D721Med (cell line): ENCODE measurements at regions not wholly inside any gene's neighbourhood (a gene's known extent, or its start where the extent isn't known, plus 50 kb on each side); places are given as distances from the start of the nearest gene placed in this dataset.

Experiments
- DNase-seq: peaks from one replicate; pipeline ENCODE4 v3.0.0; 2011; ENCODE audit warnings: low spot score; ENCODE audit not compliant: insufficient read length
- FAIRE-seq: peaks from 2 replicates; lab custom pipeline; 2011; peaks lifted over from hg19 to GRCh38; lab: Jason Lieb, UNC
- CTCF ChIP-seq: IDR thresholded peaks from 2 replicates; pipeline ENCODE4 v1.5.1; 2012; ENCODE audit warnings: mild to moderate bottlenecking, control low read depth; ENCODE audit not compliant: insufficient read depth; ENCODE audit errors: missing control alignments

- FAIRE-seq (no peak), DNase-seq (no peak)
- no peak for TF ChIP-seq CTCF
Measured at GRCh38 chr10:33880291-33880690, 545.8 kb upstream of the NRP1 start.

GRCh38 chr10:33878238-33878786, 543.8 kb upstream of the NRP1 start:
- no peak for TF ChIP-seq CTCF
- no peak for DNase-seq
- no peak for FAIRE-seq

GRCh38 chr10:33876584-33877400, 542.3 kb upstream of the NRP1 start:
- DNase-seq (no peak), FAIRE-seq (no peak)
- no peak for TF ChIP-seq CTCF

- no peak for FAIRE-seq
- TF ChIP-seq CTCF: no peak
- DNase-seq: no peak
Measured at GRCh38 chr10:33875924-33876583, 541.6 kb upstream of the NRP1 start.

- TF ChIP-seq CTCF: no peak
- no peak for FAIRE-seq
- DNase-seq: no peak
Measured at GRCh38 chr10:33871061-33871956, 536.8 kb upstream of the NRP1 start.

GRCh38 chr10:33869481-33869880, 535.0 kb upstream of the NRP1 start:
- no peak for TF ChIP-seq CTCF
- FAIRE-seq (no peak), DNase-seq (no peak)
